Neural cell (in vitro differentiated cells): ENCODE measurements at regions not wholly inside any gene's neighbourhood (a gene's known extent, or its start where the extent isn't known, plus 50 kb on each side); places are given as distances from the start of the nearest gene placed in this dataset.

ENCODE experiments used
- H2AFZ ChIP-seq: fragments of 200-600, 300-800 bp; sonication (generic), shearing (Covaris generic); 2 replicates; pipeline ENCODE4 v1.6.0; 2014; ENCODE audit warnings: low read depth, mild to moderate bottlenecking, antibody characterized with exemption, low read length, moderate library complexity
- H3F3A ChIP-seq: fragments of 200-600 bp; shearing (Covaris generic); 2 replicates; pipeline ENCODE4 v1.6.1; 2016; ENCODE audit warnings: mild to moderate bottlenecking, moderate library complexity, mixed read lengths, antibody characterized with exemption, low read length; ENCODE audit not compliant: insufficient read depth, poor library complexity, severe bottlenecking
- H3K27ac ChIP-seq: fragments of 200-600, 300-800 bp; sonication (generic), shearing (Covaris generic); 2 replicates; pipeline ENCODE4 v1.5.1; 2014; ENCODE audit warnings: mild to moderate bottlenecking, low read length, moderate library complexity
- H3K27me3 ChIP-seq: fragments of 300-800, 200-600 bp; sonication (generic), shearing (Covaris generic); 2 replicates; pipeline ENCODE4 v1.6.0; 2014; ENCODE audit warnings: mild to moderate bottlenecking, low read depth, low read length, moderate library complexity; ENCODE audit not compliant: insufficient read depth
- H3K36me3 ChIP-seq: fragments of 300-800, 200-600 bp; sonication (generic), shearing (Covaris generic); 2 replicates; pipeline ENCODE4 v1.5.1; 2014; ENCODE audit warnings: mild to moderate bottlenecking, antibody characterized with exemption, low read length, moderate library complexity; ENCODE audit not compliant: insufficient read depth
- H3K4me2 ChIP-seq: fragments of 300-800, 200-600 bp; sonication (generic), shearing (Covaris generic); 2 replicates; pipeline ENCODE4 v1.6.0; 2014; ENCODE audit warnings: mild to moderate bottlenecking, low read length
- H3K4me3 ChIP-seq: fragments of 300-800, 200-600 bp; sonication (generic), shearing (Covaris generic); 2 replicates; pipeline ENCODE4 v1.5.1; 2014; ENCODE audit warnings: mild to moderate bottlenecking, low read length, moderate library complexity
- H3K79me2 ChIP-seq: fragments of 200-600 bp; shearing (Covaris generic); replicated peaks from 2 replicates; pipeline ENCODE4 v1.6.0; 2014; ENCODE audit warnings: mild to moderate bottlenecking, low read length, moderate library complexity; ENCODE audit not compliant: insufficient read depth
- H3K9ac ChIP-seq: fragments of 300-800, 200-600 bp; sonication (generic), shearing (Covaris generic); 2 replicates; pipeline ENCODE4 v1.6.1; 2016; ENCODE audit warnings: mild to moderate bottlenecking, low read length, mixed read lengths
- H3K9me2 ChIP-seq: fragments of 200-600 bp; shearing (Covaris generic); 2 replicates; pipeline ENCODE4 v1.6.1; 2016; ENCODE audit warnings: mild to moderate bottlenecking, low read length, mixed read lengths; ENCODE audit not compliant: insufficient read depth
- H3K9me3 ChIP-seq: fragments of 200-600, 300-800 bp; sonication (generic), shearing (Covaris generic); 2 replicates; pipeline ENCODE4 v1.6.1; 2016; ENCODE audit warnings: mild to moderate bottlenecking, mixed run types, low read length, moderate library complexity, mixed read lengths
- H4K20me1 ChIP-seq: fragments of 200-600 bp; shearing (Covaris generic); 2 replicates; pipeline ENCODE4 v1.6.1; 2016; ENCODE audit warnings: mild to moderate bottlenecking, mixed run types; ENCODE audit not compliant: insufficient read depth
- CTCF ChIP-seq: fragments of 450-650 bp; IDR thresholded peaks from 2 replicates; pipeline ENCODE4 v1.5.1; 2014; ENCODE audit warnings: antibody characterized with exemption, mild to moderate bottlenecking, moderate library complexity; ENCODE audit not compliant: poor library complexity, severe bottlenecking
- EP300 ChIP-seq: fragments of 450-650 bp; conservative IDR thresholded peaks from 2 replicates; pipeline ENCODE4 v1.6.1; 2014; ENCODE audit warnings: antibody characterized with exemption, mild to moderate bottlenecking, moderate library complexity; ENCODE audit not compliant: poor library complexity, severe bottlenecking
- EZH2 ChIP-seq: fragments of 200-600, 300-800 bp; shearing (Covaris generic), sonication (generic); IDR thresholded peaks from 2 replicates; pipeline ENCODE4 v1.6.1; 2014; ENCODE audit warnings: antibody characterized with exemption, low read length, borderline replicate concordance, mild to moderate bottlenecking; ENCODE audit not compliant: insufficient read depth, poor library complexity, severe bottlenecking
- MXI1 ChIP-seq: fragments of 450-650 bp; conservative IDR thresholded peaks from 2 replicates; pipeline ENCODE4 v1.6.1; 2014; ENCODE audit warnings: antibody characterized with exemption, mild to moderate bottlenecking; ENCODE audit not compliant: poor library complexity, severe bottlenecking
- POLR2AphosphoS5 ChIP-seq: IDR thresholded peaks from 2 replicates; pipeline ENCODE4 v1.6.1; 2012
- RAD21 ChIP-seq: fragments of 450-650 bp; conservative IDR thresholded peaks from 2 replicates; pipeline ENCODE4 v1.6.1; 2014; ENCODE audit warnings: antibody characterized with exemption, mild to moderate bottlenecking, moderate library complexity
- REST ChIP-seq: IDR thresholded peaks from 2 replicates; pipeline ENCODE4 v1.6.1; 2012; ENCODE audit warnings: borderline replicate concordance
- SMC3 ChIP-seq: fragments of 450-650 bp; conservative IDR thresholded peaks from 2 replicates; pipeline ENCODE4 v1.6.1; 2014; ENCODE audit warnings: antibody characterized with exemption, mild to moderate bottlenecking, moderate library complexity; ENCODE audit not compliant: poor library complexity
- TAF1 ChIP-seq: IDR thresholded peaks from 2 replicates; pipeline ENCODE4 v1.6.1; 2012; ENCODE audit warnings: low read depth

- no peak overlapping the region for H2AFZ ChIP-seq
- no peaks in the 10 kb centered on the region for H4K20me1 ChIP-seq
- no peaks in the 10 kb centered on the region for H3K9me2 ChIP-seq
- H3K9ac ChIP-seq: no peak overlapping the region
- no peaks in the 10 kb centered on the region for H3K36me3 ChIP-seq
- no peaks in the 10 kb centered on the region for H3K79me2 ChIP-seq
- H3K27ac ChIP-seq: no peak overlapping the region
- H3K4me2 ChIP-seq: no peak overlapping the region
- no peak overlapping the region for H3K4me3 ChIP-seq
- peaks cover 3% of the 10 kb centered on the region for H3K9me3 ChIP-seq
- no peaks in the 10 kb centered on the region for H3K27me3 ChIP-seq
- no peak for TF ChIP-seq TAF1
- TF ChIP-seq MXI1: no peak
- TF ChIP-seq CTCF: no peak
- TF ChIP-seq EP300: no peak
- no peak for TF ChIP-seq RAD21
- no peak for TF ChIP-seq POLR2AphosphoS5
- no peak for TF ChIP-seq EZH2
- TF ChIP-seq REST: no peak
- no peak for TF ChIP-seq SMC3
- no peaks in the 10 kb centered on the region for H3F3A ChIP-seq
Measured at GRCh38 chr11:130728185-130729180, 187.8 kb downstream of the SNX19 start.

GRCh38 chr11:130729193-130729592 is 187.1 kb downstream of the SNX19 start:
- H3K9me2 ChIP-seq: no peaks in the 10 kb centered on the region
- H3K27me3 ChIP-seq: no peaks in the 10 kb centered on the region
- H4K20me1 ChIP-seq: no peaks in the 10 kb centered on the region
- no peak overlapping the region for H3K4me2 ChIP-seq
- H3K9ac ChIP-seq: no peak overlapping the region
- H2AFZ ChIP-seq: no peak overlapping the region
- H3K9me3 ChIP-seq: peaks cover 3% of the 10 kb centered on the region
- no peaks in the 10 kb centered on the region for H3K36me3 ChIP-seq
- no peak overlapping the region for H3K4me3 ChIP-seq
- no peaks in the 10 kb centered on the region for H3K79me2 ChIP-seq
- H3F3A ChIP-seq: no peaks in the 10 kb centered on the region
- no peak overlapping the region for H3K27ac ChIP-seq
- TF ChIP-seq TAF1 (no peak), CTCF (no peak), MXI1 (no peak), RAD21 (no peak), POLR2AphosphoS5 (no peak), EZH2 (no peak)
